Activated naive CD8-positive, alpha-beta T cell treated with anti-CD3 and anti-CD28 coated beads for 36 hours (primary cell): ENCODE measurements at regions not wholly inside any gene's neighbourhood (a gene's known extent, or its start where the extent isn't known, plus 50 kb on each side); places are given as distances from the start of the nearest gene placed in this dataset.
"Not testable (repeated sequence)": the region's sequence is repeated elsewhere in the genome, so short reads cannot be mapped to it uniquely, and the experiment has no call there.

Experiments used
- DNase-seq: peaks from one replicate; pipeline ENCODE4 v3.0.0; 2021
- H3K27ac Mint-ChIP-seq: one replicate; pipeline ENCODE4 v1.8.0; 2022; ENCODE audit warnings: mild to moderate bottlenecking, moderate library complexity, mixed read lengths
- H3K27me3 Mint-ChIP-seq: one replicate; pipeline ENCODE4 v1.8.0; 2022; ENCODE audit warnings: mild to moderate bottlenecking, mixed read lengths
- H3K36me3 Mint-ChIP-seq: one replicate; pipeline ENCODE4 v1.8.0; 2021; ENCODE audit warnings: mild to moderate bottlenecking, mixed read lengths
- H3K4me1 Mint-ChIP-seq: one replicate; pipeline ENCODE4 v1.8.0; 2021; ENCODE audit warnings: mixed read lengths
- H3K4me3 Mint-ChIP-seq: one replicate; pipeline ENCODE4 v1.8.0; 2022; ENCODE audit warnings: mild to moderate bottlenecking, moderate library complexity, mixed read lengths
- H3K9me3 Mint-ChIP-seq: one replicate; pipeline ENCODE4 v1.8.0; 2022; ENCODE audit warnings: mixed read lengths

GRCh38 chr4:177778623-177779022 is 336.4 kb upstream of the AGA start:
- Mint-ChIP-seq H3K4me1 (no peaks in the 10 kb centered on the region), H3K9me3 (no peaks in the 10 kb centered on the region), H3K4me3 (no peak overlapping the region), H3K27ac (no peak overlapping the region), H3K36me3 (no peaks in the 10 kb centered on the region), H3K27me3 (peaks cover 14% of the 10 kb centered on the region)
- DNase-seq: no peak

- Mint-ChIP-seq H3K36me3 (no peaks in the 10 kb centered on the region), H3K4me1 (no peaks in the 10 kb centered on the region)
Measured at GRCh38 chr4:177785000-177785399, 342.8 kb upstream of the AGA start.

GRCh38 chr4:177789610-177790009 is 347.4 kb upstream of the AGA start:
- Mint-ChIP-seq H3K9me3 (no peaks in the 10 kb centered on the region), H3K27me3 (no peaks in the 10 kb centered on the region), H3K27ac (no peak overlapping the region), H3K4me1 (no peaks in the 10 kb centered on the region), H3K4me3 (no peak overlapping the region), H3K36me3 (no peaks in the 10 kb centered on the region)
- no peak for DNase-seq

More at GRCh38 chr4:177785000-177785399, 342.8 kb upstream of the AGA start:
- Mint-ChIP-seq H3K9me3 (no peaks in the 10 kb centered on the region), H3K27me3 (peaks cover 3% of the 10 kb centered on the region), H3K4me3 (no peak overlapping the region), H3K27ac (no peak overlapping the region)
- DNase-seq: no peak

GRCh38 chr4:177791188-177791587 is 349.0 kb upstream of the AGA start:
- H3K4me3 Mint-ChIP-seq: no peak overlapping the region
- no peaks in the 10 kb centered on the region for H3K36me3 Mint-ChIP-seq
- no peak overlapping the region for H3K27ac Mint-ChIP-seq
- H3K9me3 Mint-ChIP-seq: no peaks in the 10 kb centered on the region
- no peaks in the 10 kb centered on the region for H3K4me1 Mint-ChIP-seq
- no peak for DNase-seq
- peaks cover under 1% of the 10 kb centered on the region for H3K27me3 Mint-ChIP-seq

GRCh38 chr4:177796841-177797240 is 354.6 kb upstream of the AGA start:
- H3K4me3 Mint-ChIP-seq: no peak overlapping the region
- peaks cover 6% of the 10 kb centered on the region for H3K27me3 Mint-ChIP-seq
- no peaks in the 10 kb centered on the region for H3K36me3 Mint-ChIP-seq
- no peaks in the 10 kb centered on the region for H3K4me1 Mint-ChIP-seq
- no peak overlapping the region for H3K27ac Mint-ChIP-seq
- no peaks in the 10 kb centered on the region for H3K9me3 Mint-ChIP-seq
- DNase-seq: no peak

GRCh38 chr4:177798161-177798560 is 355.9 kb upstream of the AGA start:
- H3K36me3 Mint-ChIP-seq: no peaks in the 10 kb centered on the region
- no peak overlapping the region for H3K4me3 Mint-ChIP-seq
- peaks cover 6% of the 10 kb centered on the region for H3K27me3 Mint-ChIP-seq
- DNase-seq: no peak
- H3K9me3 Mint-ChIP-seq: no peaks in the 10 kb centered on the region
- no peak overlapping the region for H3K27ac Mint-ChIP-seq
- H3K4me1 Mint-ChIP-seq: no peaks in the 10 kb centered on the region

GRCh38 chr4:177802162-177802561 is 359.9 kb upstream of the AGA start:
- H3K27ac Mint-ChIP-seq: no peak overlapping the region
- no peaks in the 10 kb centered on the region for H3K9me3 Mint-ChIP-seq
- H3K4me3 Mint-ChIP-seq: no peak overlapping the region
- DNase-seq: no peak
- H3K36me3 Mint-ChIP-seq: no peaks in the 10 kb centered on the region
- no peaks in the 10 kb centered on the region for H3K4me1 Mint-ChIP-seq
- H3K27me3 Mint-ChIP-seq: no peaks in the 10 kb centered on the region

- Mint-ChIP-seq H3K27ac (no peak overlapping the region), H3K4me1 (no peaks in the 10 kb centered on the region), H3K27me3 (no peaks in the 10 kb centered on the region), H3K9me3 (no peaks in the 10 kb centered on the region), H3K36me3 (no peaks in the 10 kb centered on the region), H3K4me3 (no peak overlapping the region)
- no peak for DNase-seq
Measured at GRCh38 chr4:177802661-177803060, 360.4 kb upstream of the AGA start.

- Mint-ChIP-seq H3K4me3 (no peak overlapping the region), H3K36me3 (no peaks in the 10 kb centered on the region), H3K27me3 (no peaks in the 10 kb centered on the region), H3K4me1 (no peaks in the 10 kb centered on the region), H3K9me3 (no peaks in the 10 kb centered on the region), H3K27ac (no peak overlapping the region)
- no peak for DNase-seq
Measured at GRCh38 chr4:177803151-177803550, 360.9 kb upstream of the AGA start.

GRCh38 chr4:177809791-177810190 is 367.6 kb upstream of the AGA start:
- Mint-ChIP-seq H3K27me3 (no peaks in the 10 kb centered on the region), H3K9me3 (no peaks in the 10 kb centered on the region)

GRCh38 chr4:177810220-177810619 is 368.0 kb upstream of the AGA start:
- Mint-ChIP-seq H3K27me3 (no peaks in the 10 kb centered on the region), H3K9me3 (no peaks in the 10 kb centered on the region), H3K4me1 (no peaks in the 10 kb centered on the region)

More at GRCh38 chr4:177809791-177810190, 367.6 kb upstream of the AGA start:
- Mint-ChIP-seq H3K4me1 (no peaks in the 10 kb centered on the region), H3K36me3 (no peaks in the 10 kb centered on the region), H3K4me3 (no peak overlapping the region), H3K27ac (no peak overlapping the region)
- DNase-seq: no peak

GRCh38 chr4:177818392-177818791 is 376.2 kb upstream of the AGA start:
- not testable (repeated sequence) for DNase-seq, H3K4me1 Mint-ChIP-seq, H3K9me3 Mint-ChIP-seq, H3K4me3 Mint-ChIP-seq, H3K27ac Mint-ChIP-seq, H3K36me3 Mint-ChIP-seq, H3K27me3 Mint-ChIP-seq

More at GRCh38 chr4:177810220-177810619, 368.0 kb upstream of the AGA start:
- no peak overlapping the region for H3K4me3 Mint-ChIP-seq
- no peak for DNase-seq
- no peak overlapping the region for H3K27ac Mint-ChIP-seq
- no peaks in the 10 kb centered on the region for H3K36me3 Mint-ChIP-seq

GRCh38 chr4:177826973-177827372 is 384.7 kb upstream of the AGA start:
- Mint-ChIP-seq H3K4me1 (no peaks in the 10 kb centered on the region), H3K27me3 (no peaks in the 10 kb centered on the region), H3K4me3 (no peak overlapping the region), H3K9me3 (peaks cover 3% of the 10 kb centered on the region), H3K36me3 (no peaks in the 10 kb centered on the region), H3K27ac (no peak overlapping the region)
- no peak for DNase-seq

- DNase-seq: no peak
- Mint-ChIP-seq H3K27me3 (no peaks in the 10 kb centered on the region), H3K9me3 (no peaks in the 10 kb centered on the region), H3K36me3 (no peaks in the 10 kb centered on the region), H3K27ac (no peak overlapping the region), H3K4me1 (no peaks in the 10 kb centered on the region), H3K4me3 (no peak overlapping the region)
Measured at GRCh38 chr4:177841258-177841657, 399.0 kb upstream of the AGA start.

GRCh38 chr4:177853229-177853628 is 411.0 kb upstream of the AGA start:
- Mint-ChIP-seq H3K27ac (no peak overlapping the region), H3K9me3 (peaks cover 2% of the 10 kb centered on the region), H3K36me3 (no peaks in the 10 kb centered on the region), H3K27me3 (no peaks in the 10 kb centered on the region), H3K4me3 (no peak overlapping the region), H3K4me1 (no peaks in the 10 kb centered on the region)
- DNase-seq: no peak

- peaks cover 2% of the 10 kb centered on the region for H3K9me3 Mint-ChIP-seq
- no peaks in the 10 kb centered on the region for H3K4me1 Mint-ChIP-seq
- DNase-seq: no peak
- H3K36me3 Mint-ChIP-seq: no peaks in the 10 kb centered on the region
- no peak overlapping the region for H3K27ac Mint-ChIP-seq
- H3K27me3 Mint-ChIP-seq: no peaks in the 10 kb centered on the region
- H3K4me3 Mint-ChIP-seq: no peak overlapping the region
Measured at GRCh38 chr4:177855507-177856197, 413.4 kb upstream of the AGA start.
